OCI-LY7 (cell line): ENCODE measurements at regions not wholly inside any gene's neighbourhood (a gene's known extent, or its start where the extent isn't known, plus 50 kb on each side); places are given as distances from the start of the nearest gene placed in this dataset.

ENCODE experiments used
- EZH2phosphoT487 ChIP-seq: fragments of 200-600 bp; sonication (generic); IDR thresholded peaks from 2 replicates; pipeline ENCODE4 v1.6.1; 2018; ENCODE audit warnings: low read depth, borderline replicate concordance, mild to moderate bottlenecking, mixed run types, antibody characterized with exemption, low read length, moderate library complexity, mixed read lengths
- TF ChIP-seq, protein P1 (sequence below): fragments of 200-600 bp; sonication (generic); conservative IDR thresholded peaks from 2 replicates; pipeline ENCODE4 v1.5.1; 2014; ENCODE audit warnings: mild to moderate bottlenecking, antibody characterized with exemption, low read length, moderate library complexity, mixed read lengths

DNA sequence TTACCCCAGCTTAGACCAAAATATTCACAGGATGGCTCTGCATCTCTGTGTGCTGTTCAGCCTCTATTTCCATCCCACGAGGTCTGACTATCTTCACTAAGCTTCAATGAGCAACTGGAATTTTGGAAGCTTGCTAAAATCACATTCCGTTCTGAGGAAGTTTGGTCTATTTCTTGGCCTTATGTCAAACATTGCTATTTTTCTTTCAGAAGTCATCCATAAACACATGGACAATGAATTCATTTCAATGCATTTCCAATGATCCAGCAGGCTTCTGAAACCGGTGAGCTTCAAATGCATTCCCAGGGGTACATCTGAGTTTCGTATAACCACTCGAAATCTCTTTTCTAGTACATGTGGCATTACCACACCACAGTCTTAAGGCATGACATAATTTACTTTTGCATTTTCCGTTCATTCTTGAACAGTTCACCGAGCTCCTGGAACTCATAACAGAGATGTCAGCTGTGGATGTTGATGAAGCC is 294.1 kb upstream of the KAZN start:
- TF ChIP-seq, protein P1, sequence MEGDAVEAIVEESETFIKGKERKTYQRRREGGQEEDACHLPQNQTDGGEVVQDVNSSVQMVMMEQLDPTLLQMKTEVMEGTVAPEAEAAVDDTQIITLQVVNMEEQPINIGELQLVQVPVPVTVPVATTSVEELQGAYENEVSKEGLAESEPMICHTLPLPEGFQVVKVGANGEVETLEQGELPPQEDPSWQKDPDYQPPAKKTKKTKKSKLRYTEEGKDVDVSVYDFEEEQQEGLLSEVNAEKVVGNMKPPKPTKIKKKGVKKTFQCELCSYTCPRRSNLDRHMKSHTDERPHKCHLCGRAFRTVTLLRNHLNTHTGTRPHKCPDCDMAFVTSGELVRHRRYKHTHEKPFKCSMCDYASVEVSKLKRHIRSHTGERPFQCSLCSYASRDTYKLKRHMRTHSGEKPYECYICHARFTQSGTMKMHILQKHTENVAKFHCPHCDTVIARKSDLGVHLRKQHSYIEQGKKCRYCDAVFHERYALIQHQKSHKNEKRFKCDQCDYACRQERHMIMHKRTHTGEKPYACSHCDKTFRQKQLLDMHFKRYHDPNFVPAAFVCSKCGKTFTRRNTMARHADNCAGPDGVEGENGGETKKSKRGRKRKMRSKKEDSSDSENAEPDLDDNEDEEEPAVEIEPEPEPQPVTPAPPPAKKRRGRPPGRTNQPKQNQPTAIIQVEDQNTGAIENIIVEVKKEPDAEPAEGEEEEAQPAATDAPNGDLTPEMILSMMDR: no peak
- TF ChIP-seq EZH2phosphoT487: no peak
